ENCODE measurements at regions not wholly inside any gene's neighbourhood (a gene's known extent, or its start where the extent isn't known, plus 50 kb on each side); places are given as distances from the start of the nearest gene placed in this dataset.
A peak's percentile ranks its signal among the peaks of the same experiment; 100 is the strongest.

GRCh38 chr5:38753776-38754175 is 92.0 kb upstream of the OSMR start:
- DNase-seq (ENCODE audit: low read depth) = no peak

- DNase-seq (ENCODE audit: low read depth) = no peak
These were observed 90.6 kb upstream of the OSMR start for GRCh38 chr5:38755181-38755580.

GRCh38 chr5:38756068-38756467 is 89.7 kb upstream of the OSMR start:
- no peak for DNase-seq (ENCODE audit: low read depth)

GRCh38 chr5:38757451-38758245 is 88.2 kb upstream of the OSMR start:
- no peak for DNase-seq (ENCODE audit: low read depth)

GRCh38 chr5:38758774-38759600 is 86.8 kb upstream of the OSMR start:
- DNase-seq (ENCODE audit: low read depth) = no peak

- DNase-seq (ENCODE audit: low read depth) = no peak
These were observed 80.8 kb upstream of the OSMR start for GRCh38 chr5:38764937-38765391.

- DNase-seq (ENCODE audit: low read depth) = peak; percentile 29
These were observed 80.4 kb upstream of the OSMR start for GRCh38 chr5:38765399-38765861.

GRCh38 chr5:38766151-38766550 is 79.7 kb upstream of the OSMR start:
- DNase-seq (ENCODE audit: low read depth) = no peak

- no peak for DNase-seq (ENCODE audit: low read depth)
These were observed 77.2 kb upstream of the OSMR start for GRCh38 chr5:38768412-38769211.

GRCh38 chr5:38772471-38772870 is 73.3 kb upstream of the OSMR start:
- no peak for DNase-seq (ENCODE audit: low read depth)

GRCh38 chr5:38775218-38775840 is 70.5 kb upstream of the OSMR start:
- no peak for DNase-seq (ENCODE audit: low read depth)

GRCh38 chr5:38776149-38776896 is 69.5 kb upstream of the OSMR start:
- no peak for DNase-seq (ENCODE audit: low read depth)

- DNase-seq (ENCODE audit: low read depth) = no peak
These were observed 68.7 kb upstream of the OSMR start for GRCh38 chr5:38777111-38777510.

- no peak for DNase-seq (ENCODE audit: low read depth)
These were observed 65.5 kb upstream of the OSMR start for GRCh38 chr5:38780316-38780715.

- DNase-seq (ENCODE audit: low read depth) = peak; percentile 91
These were observed 64.9 kb upstream of the OSMR start for GRCh38 chr5:38780945-38781344.

- DNase-seq (ENCODE audit: low read depth) = no peak
These were observed 63.5 kb upstream of the OSMR start for GRCh38 chr5:38782180-38782835.

- peak; percentile 99 for DNase-seq (ENCODE audit: low read depth)
These were observed 62.7 kb upstream of the OSMR start for GRCh38 chr5:38783011-38783561.

GRCh38 chr5:38789134-38789533 is 56.7 kb upstream of the OSMR start:
- DNase-seq (ENCODE audit: low read depth) = no peak

GRCh38 chr5:38789777-38790176 is 56.0 kb upstream of the OSMR start:
- DNase-seq (ENCODE audit: low read depth) = no peak

GRCh38 chr5:38790268-38790667 is 55.5 kb upstream of the OSMR start:
- DNase-seq (ENCODE audit: low read depth) = no peak
